HepG2 (cell line): ENCODE measurements at regions not wholly inside any gene's neighbourhood (a gene's known extent, or its start where the extent isn't known, plus 50 kb on each side); places are given as distances from the start of the nearest gene placed in this dataset.

ENCODE experiments used
- ARID5B ChIP-seq: IDR thresholded peaks from 2 replicates; pipeline ENCODE4 v1.4.0; 2020; ENCODE audit warnings: mild to moderate bottlenecking, missing genetic modification reagents
- FOXK2 ChIP-seq: fragments of 450-650 bp; IDR thresholded peaks from 2 replicates; pipeline ENCODE4 v1.6.1; 2016
- IKZF5 ChIP-seq: IDR thresholded peaks from 2 replicates; pipeline ENCODE4 v1.6.1; 2018; ENCODE audit warnings: missing genetic modification reagents, mild to moderate bottlenecking, missing compliant biosample characterization
- TCF12 ChIP-seq, 2 experiments: fragments of 450-650 bp in 1 of 2; sonication (generic) in 1 of 2; formaldehyde crosslinking in 1 of 2; IDR thresholded peaks; 2 replicates each; pipeline versions ENCODE4 v1.6.1 to v1.8.0; 2017 to 2022; ENCODE audit warnings: antibody characterized with exemption in 1 of 2, mild to moderate bottlenecking in 1 of 2, missing genetic modification reagents in 1 of 2, moderate library complexity in 1 of 2
- THAP8 ChIP-seq: sonication (generic); formaldehyde crosslinking; IDR thresholded peaks from 2 replicates; pipeline ENCODE4 v1.5.1; 2020; ENCODE audit warnings: missing genetic modification reagents, mild to moderate bottlenecking, borderline replicate concordance
- YY1 ChIP-seq: IDR thresholded peaks from 2 replicates; pipeline ENCODE4 v1.6.1; 2011; ENCODE audit warnings: low read length, low read depth, moderate library complexity, mild to moderate bottlenecking; ENCODE audit not compliant: insufficient read depth, insufficient replicate concordance
- ZC3H4 ChIP-seq: sonication (generic); formaldehyde crosslinking; IDR thresholded peaks from 2 replicates; pipeline ENCODE4 v1.4.0; 2020; ENCODE audit warnings: missing genetic modification reagents, borderline replicate concordance
- ZSCAN20 ChIP-seq: sonication (generic); formaldehyde crosslinking; IDR thresholded peaks from 2 replicates; pipeline ENCODE4 v1.4.0; 2020; ENCODE audit warnings: missing genetic modification reagents, mild to moderate bottlenecking, borderline replicate concordance
- TF ChIP-seq, protein P1 (sequence below): sonication (generic); formaldehyde crosslinking; IDR thresholded peaks from 2 replicates; pipeline ENCODE4 v1.4.0; 2020; ENCODE audit warnings: missing genetic modification reagents
- TF ChIP-seq, protein P2 (sequence below): sonication (generic); formaldehyde crosslinking; IDR thresholded peaks from 2 replicates; pipeline ENCODE4 v1.8.0; 2022; ENCODE audit warnings: missing genetic modification reagents, low read depth, mild to moderate bottlenecking, borderline replicate concordance

GRCh38 chr10:121051696-121052279 is 200.6 kb downstream of the WDR11 start (continued):
- TF ChIP-seq YY1, result no peak
- TF ChIP-seq THAP8, result no peak
- TF ChIP-seq ZSCAN20 (CRISPR knock-in tag), result no peak
- TF ChIP-seq, protein P1, sequence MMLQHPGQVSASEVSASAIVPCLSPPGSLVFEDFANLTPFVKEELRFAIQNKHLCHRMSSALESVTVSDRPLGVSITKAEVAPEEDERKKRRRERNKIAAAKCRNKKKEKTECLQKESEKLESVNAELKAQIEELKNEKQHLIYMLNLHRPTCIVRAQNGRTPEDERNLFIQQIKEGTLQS (CRISPR knock-in tag), result no peak
- no peak for TF ChIP-seq ZC3H4
- TF ChIP-seq IKZF5 (CRISPR knock-in tag), result no peak
- TF ChIP-seq, protein P2, sequence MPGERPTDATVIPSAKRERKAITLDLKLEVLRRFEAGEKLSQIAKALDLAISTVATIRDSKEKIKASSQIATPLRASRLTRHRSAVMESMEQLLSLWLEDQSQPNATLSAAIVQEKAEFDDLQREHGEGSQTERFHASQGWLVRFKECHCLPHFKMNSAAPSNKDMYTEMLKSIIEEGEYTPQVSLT (CRISPR knock-in tag), result no peak
- no peak for TF ChIP-seq TCF12 (IDR thresholded peaks at IDR 0.05)
- no peak for TF ChIP-seq TCF12 (CRISPR knock-in tag; IDR thresholded peaks at IDR 0.05)
- no peak for TF ChIP-seq ARID5B (CRISPR knock-in tag)
- TF ChIP-seq FOXK2, result no peak
